Activated gamma-delta T cell treated with anti-CD3 and anti-CD28 coated beads, Interleukin-2, amount 50 U/mL, for 16 hours (primary cell): ENCODE measurements at regions not wholly inside any gene's neighbourhood (a gene's known extent, or its start where the extent isn't known, plus 50 kb on each side); places are given as distances from the start of the nearest gene placed in this dataset.

Experiments used
- DNase-seq: peaks from one replicate; pipeline ENCODE4 v3.0.0-alpha.2; 2020; ENCODE audit warnings: low read depth

DNA sequence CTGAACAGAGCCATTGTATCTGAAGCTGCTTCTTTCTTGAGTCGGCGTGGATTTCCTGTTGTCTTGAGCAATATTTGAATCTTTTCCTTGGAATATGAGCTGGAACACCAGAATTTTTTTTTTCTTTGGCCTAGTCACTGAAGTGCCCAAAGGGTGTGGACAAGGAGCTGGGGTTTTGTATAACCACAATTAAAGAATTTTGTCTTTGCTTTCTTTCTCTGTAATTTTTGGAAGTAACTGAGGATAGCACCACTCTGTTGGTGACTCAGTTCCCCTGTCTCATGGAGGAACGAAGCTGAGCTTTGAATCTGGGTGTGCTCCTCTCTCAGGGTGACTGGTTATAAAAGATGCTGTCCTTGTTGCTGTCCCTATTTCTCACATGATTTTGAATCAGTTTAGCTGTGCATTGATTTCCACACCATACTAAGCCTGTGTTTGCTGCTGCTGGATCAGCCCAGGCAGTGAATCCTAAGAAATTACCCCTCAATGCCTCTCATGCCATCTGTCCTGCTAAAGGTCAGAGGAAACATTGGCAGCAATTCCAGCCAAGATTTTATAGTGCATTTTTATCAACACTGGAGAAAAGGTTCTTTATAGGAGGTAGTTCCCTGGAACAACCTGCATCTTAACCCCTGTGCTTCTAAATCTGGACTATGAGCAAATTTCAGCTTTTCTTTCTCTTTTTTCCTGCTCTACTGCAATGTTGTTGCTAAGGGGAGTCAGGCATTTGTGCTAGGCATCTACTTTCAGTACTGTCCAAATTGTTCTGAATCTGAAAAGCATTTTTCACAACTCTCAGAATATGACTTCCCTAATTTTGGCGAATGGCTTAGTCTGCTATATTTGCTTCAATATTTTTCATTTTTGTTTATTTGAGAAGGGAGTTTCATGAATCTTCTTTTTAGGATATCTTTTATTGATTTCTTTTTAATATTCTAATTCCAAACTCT lies 540.8 kb downstream of the SOX6 start:
- no peak for DNase-seq

DNA sequence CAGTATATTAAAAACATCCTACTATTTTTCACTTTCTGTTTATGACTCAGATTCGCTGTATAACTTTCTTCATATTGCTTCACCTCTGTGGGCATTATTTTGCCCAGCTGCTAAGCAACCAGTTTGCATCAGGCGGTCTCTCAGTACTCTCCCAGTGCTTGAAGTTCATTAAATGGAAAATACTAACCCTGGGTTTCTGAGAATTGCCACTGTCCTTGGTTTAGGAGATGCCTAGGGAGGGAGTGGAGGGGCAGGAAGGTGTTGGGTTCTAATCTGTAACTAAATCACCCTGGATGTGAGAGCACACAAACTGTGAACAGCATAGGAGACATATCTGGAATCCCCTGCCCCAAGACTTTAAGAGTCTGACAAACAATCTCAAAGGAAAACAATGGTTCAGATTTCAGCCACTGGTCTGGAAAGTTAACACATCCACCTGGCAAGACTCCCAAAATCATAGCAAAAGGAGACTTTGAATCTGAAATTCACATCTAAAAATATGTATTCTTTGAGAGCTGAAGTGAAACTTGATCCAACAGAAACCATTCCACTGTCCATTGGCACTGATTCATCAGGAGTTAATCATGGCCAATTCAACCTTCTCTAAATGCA lies 540.0 kb downstream of the SOX6 start:
- DNase-seq = no peak

DNA sequence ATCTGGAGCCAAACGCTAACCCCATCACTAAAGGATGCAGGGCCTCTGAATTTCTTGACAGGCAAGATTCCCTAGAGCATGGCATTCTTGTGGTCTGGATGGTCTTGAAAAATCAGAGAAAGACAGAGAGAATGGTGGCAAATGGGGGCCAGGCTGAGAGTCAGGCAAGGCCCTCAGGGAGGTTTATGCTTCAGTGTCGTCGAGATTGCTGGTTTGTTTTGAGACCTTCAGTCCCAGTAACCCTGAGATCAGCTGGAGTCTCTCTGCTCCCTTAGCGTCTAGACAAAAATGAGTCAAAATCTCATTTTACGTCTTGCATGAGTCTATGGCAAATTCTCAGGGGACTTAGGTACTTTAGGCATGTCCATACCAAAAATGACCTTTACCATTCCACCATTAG lies 539.3 kb downstream of the SOX6 start:
- DNase-seq = no peak

GRCh38 chr11:15818132-15818842 lies 538.1 kb downstream of the SOX6 start:
- no peak for DNase-seq

GRCh38 chr11:15819679-15820286 lies 536.6 kb downstream of the SOX6 start:
- no peak for DNase-seq

DNA sequence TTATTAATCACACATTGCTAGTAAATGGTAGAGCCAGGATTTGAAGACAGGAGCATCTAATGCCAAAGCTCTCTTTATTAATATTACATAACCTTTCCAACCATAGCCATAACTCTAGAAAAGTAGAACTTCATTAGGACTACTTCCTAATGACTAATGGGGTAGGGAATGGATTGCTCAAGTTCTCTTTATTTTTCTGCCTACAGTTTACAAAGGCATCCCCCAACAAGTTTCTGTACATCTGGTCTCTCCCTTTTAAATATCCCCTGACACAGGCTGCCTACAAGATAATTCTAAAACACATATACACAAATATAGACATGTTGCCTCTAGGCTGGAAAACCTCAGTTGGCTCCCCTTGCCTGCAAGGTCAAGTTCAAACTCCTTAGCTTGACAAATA lies 534.9 kb downstream of the SOX6 start:
- DNase-seq = no peak

GRCh38 chr11:15824060-15824459 lies 532.3 kb downstream of the SOX6 start:
- no peak for DNase-seq

DNA sequence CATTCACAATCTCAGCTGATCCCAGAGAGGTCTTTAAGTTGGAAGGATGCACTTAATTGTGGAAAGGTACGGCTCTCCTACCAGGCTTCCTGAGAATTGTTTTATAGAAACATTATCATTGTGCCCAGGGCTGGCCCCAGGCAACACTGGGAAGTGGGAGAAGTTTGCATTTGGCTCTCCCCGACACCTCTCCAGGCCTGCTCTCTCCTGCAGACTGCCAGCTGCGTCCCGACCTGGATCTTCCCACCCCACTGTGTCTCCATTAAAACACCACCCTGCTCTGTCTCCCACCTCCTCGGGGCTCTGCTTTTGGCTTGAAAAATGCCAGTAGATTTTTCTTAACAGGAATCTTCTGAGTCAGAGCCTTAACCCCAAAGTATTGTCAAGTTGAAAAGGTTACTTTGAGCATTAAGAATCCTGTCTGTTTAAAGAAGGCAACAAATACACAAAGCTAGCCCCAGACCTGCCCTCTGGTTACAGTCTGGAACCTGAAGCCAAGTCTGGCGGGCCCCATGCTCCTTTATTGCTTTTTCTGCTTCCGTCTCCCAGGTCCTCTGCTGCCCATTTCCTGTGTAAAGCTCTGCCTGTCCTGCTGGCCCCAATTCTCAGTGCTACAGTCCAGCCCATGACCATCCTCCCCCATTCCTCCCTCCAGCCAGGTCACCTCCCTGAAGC lies 530.2 kb downstream of the SOX6 start:
- DNase-seq = no peak

DNA sequence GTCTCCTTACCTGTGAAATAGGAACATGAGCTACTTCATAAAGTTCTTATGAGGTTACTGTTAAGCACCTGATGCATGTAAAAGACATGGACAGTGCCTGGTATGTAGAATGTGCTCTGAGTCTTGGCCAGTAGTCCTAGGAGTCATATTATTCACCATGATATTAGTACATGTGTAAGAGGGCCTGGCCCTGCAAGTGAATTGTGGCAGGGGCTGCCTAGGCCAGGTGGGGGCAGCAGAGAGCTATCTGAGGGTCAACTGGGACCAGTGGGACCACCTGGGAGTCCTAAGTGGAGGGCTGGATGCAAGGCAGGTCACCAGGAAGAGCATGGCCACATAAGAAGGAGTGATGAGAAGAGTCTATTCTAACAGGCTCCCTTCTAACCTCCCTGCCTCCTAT lies 529.5 kb downstream of the SOX6 start:
- DNase-seq = no peak

DNA sequence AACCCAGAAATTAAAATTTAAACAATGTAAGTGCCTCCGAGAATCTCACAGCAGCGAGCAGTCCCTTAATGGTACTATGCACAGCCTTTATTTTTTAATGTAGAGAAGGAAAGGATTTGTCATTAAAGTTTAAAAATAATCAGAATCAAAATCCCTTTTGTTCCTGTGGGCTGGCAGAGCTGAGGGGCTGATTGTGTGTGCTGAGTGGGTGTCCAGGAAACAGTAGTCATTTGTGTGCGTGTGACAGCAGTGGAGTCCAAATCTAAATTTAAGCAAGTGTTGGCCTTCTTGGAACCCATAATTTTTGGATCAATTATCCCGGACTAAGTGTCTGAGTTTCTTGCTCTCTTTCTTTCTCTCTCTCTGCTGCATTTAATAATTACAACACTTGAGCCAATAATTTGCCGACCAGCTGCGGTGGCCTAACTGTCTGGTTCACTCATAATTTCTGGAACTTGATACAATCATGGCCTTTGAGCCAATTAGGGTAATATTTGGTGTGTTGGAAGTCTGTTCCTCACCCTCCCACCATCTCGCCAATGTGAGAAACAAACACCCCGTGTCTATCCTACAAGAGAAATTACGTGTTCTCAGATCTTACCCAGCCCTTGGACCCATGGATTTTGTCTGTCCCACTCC lies 528.0 kb downstream of the SOX6 start:
- no peak for DNase-seq

- DNase-seq = no peak
These were observed 527.0 kb downstream of the SOX6 start for GRCh38 chr11:15829312-15829711.

GRCh38 chr11:15830741-15831428 lies 525.5 kb downstream of the SOX6 start:
- DNase-seq = no peak

GRCh38 chr11:15835788-15836411 lies 520.4 kb downstream of the SOX6 start:
- DNase-seq = no peak

DNA sequence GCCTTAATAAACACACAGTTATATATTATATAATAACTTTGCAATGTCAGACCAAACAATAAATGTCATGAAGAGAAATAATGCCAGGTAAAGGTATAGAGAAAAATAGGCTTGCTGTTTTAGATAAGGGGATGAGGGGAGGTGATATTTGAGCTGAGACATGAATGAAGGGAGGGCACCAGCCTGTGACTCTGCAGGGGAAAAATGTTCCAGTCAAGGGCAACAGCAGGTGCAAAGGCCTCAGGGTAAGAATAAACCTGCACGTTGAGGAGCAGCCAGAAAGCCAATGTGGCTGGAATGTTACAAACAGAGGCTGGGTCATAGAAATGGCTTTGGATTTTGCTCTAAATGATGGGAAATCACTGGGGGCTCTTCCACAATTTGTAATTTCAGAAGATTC lies 519.6 kb downstream of the SOX6 start:
- no peak for DNase-seq

GRCh38 chr11:15837901-15838489 lies 518.4 kb downstream of the SOX6 start:
- DNase-seq = no peak

DNA sequence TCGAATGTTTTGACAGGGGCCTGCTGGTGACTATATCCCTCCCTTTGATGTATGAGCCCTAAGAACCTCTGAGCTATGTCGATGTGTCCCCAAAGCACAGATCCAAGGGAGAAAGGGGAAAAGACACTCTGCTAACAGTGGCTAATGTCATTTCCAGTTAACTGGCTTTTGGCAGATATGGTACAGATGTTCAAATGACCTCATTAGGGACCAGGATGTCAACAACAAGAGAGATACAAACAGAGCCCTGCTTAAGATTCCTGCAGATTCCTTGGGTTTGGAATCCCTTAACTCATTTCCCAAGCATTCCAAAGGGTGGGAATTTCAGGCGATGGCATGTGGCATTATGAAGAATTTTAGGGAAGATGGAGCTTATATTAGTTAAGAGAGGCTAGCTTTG lies 517.3 kb downstream of the SOX6 start:
- no peak for DNase-seq

GRCh38 chr11:15840966-15841365 lies 515.4 kb downstream of the SOX6 start:
- DNase-seq = no peak

DNA sequence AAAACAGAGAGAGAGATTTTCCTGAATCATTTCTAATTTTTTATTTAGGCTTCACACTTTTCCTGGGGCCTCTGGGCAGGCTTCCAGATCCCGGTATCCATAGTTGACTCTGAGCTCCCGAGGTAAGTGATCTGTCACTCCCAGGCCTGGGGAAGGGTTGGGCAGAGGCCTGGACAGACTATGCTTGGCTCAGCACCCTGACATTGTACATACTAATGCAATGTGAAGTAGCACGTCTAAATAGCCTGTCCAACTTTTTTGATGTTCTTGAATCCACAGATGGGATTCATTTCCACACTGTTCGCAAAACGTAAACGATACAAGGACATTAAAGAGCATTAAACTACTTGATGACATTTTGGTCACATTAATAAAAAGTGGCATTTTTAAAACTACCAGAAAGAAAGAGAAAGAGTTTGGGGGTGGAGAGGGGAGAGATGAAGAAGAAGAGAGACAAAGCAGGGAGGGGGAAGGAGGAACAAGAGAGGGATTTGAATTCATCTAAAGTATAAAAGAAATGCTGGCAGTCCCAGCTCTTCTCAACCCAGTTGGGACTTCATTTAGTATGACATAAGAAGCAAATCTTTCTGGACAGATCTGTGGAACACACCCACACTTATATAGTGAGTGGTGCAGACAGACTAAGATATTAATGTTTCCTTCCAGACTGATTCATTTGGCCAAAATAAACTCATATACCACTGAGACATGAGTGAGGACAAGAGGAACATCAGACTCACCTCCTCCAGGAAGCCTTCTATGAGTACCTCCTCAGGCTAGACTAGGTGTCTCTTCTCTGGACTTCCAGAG lies 514.2 kb downstream of the SOX6 start:
- no peak for DNase-seq

- DNase-seq = no peak
These were observed 513.0 kb downstream of the SOX6 start for GRCh38 chr11:15843309-15843872.
